GM21528 (cell line): ENCODE measurements at regions not wholly inside any gene's neighbourhood (a gene's known extent, or its start where the extent isn't known, plus 50 kb on each side); places are given as distances from the start of the nearest gene placed in this dataset.
A peak's percentile ranks its signal among the peaks of the same experiment; 100 is the strongest.

ENCODE experiments used
- ATAC-seq: cut with Tn5 transposase; IDR thresholded peaks from one replicate; pipeline ENCODE4 v1.9.1; 2021; ENCODE audit warnings: mild to moderate bottlenecking, moderate library complexity; ENCODE audit not compliant: unreplicated experiment, low FRiP score

GRCh38 chr7:47724335-47724982 is 142.5 kb upstream of the TNS3 start:
- no peak for ATAC-seq

- no peak for ATAC-seq
Observed at GRCh38 chr7:47722126-47722525, 140.2 kb upstream of the TNS3 start.

GRCh38 chr7:47721670-47722069 is 139.8 kb upstream of the TNS3 start:
- no peak for ATAC-seq

- no peak for ATAC-seq
Observed at GRCh38 chr7:47720907-47721244, 139.0 kb upstream of the TNS3 start.

GRCh38 chr7:47720141-47720906 is 138.4 kb upstream of the TNS3 start:
- peak; percentile 76 for ATAC-seq

GRCh38 chr7:47719675-47720074 is 137.8 kb upstream of the TNS3 start:
- ATAC-seq: no peak

- ATAC-seq: peak; percentile 33
Observed at GRCh38 chr7:47715631-47716068, 133.7 kb upstream of the TNS3 start.

GRCh38 chr7:47714669-47715607 is 133.0 kb upstream of the TNS3 start:
- ATAC-seq: peak; percentile 100

GRCh38 chr7:47713595-47713994 is 131.7 kb upstream of the TNS3 start:
- no peak for ATAC-seq

- ATAC-seq: no peak
Observed at GRCh38 chr7:47712416-47712815, 130.5 kb upstream of the TNS3 start.

- no peak for ATAC-seq
Observed at GRCh38 chr7:47711776-47712175, 129.9 kb upstream of the TNS3 start.

- ATAC-seq: no peak
Observed at GRCh38 chr7:47710201-47710935, 128.5 kb upstream of the TNS3 start.

- no peak for ATAC-seq
Observed at GRCh38 chr7:47709451-47709850, 127.5 kb upstream of the TNS3 start.

- no peak for ATAC-seq
Observed at GRCh38 chr7:47709051-47709450, 127.1 kb upstream of the TNS3 start.

GRCh38 chr7:47707583-47707982 is 125.7 kb upstream of the TNS3 start:
- no peak for ATAC-seq

- ATAC-seq: no peak
Observed at GRCh38 chr7:47704936-47705335, 123.0 kb upstream of the TNS3 start.

GRCh38 chr7:47702080-47702479 is 120.2 kb upstream of the TNS3 start:
- ATAC-seq: no peak

- no peak for ATAC-seq
Observed at GRCh38 chr7:47698386-47698785, 116.5 kb upstream of the TNS3 start.

GRCh38 chr7:47697543-47697942 is 115.6 kb upstream of the TNS3 start:
- ATAC-seq: no peak

- ATAC-seq: no peak
Observed at GRCh38 chr7:47696152-47696710, 114.3 kb upstream of the TNS3 start.
